Heart left ventricle (tissue), 16 donors: ENCODE measurements at regions not wholly inside any gene's neighbourhood (a gene's known extent, or its start where the extent isn't known, plus 50 kb on each side); places are given as distances from the start of the nearest gene placed in this dataset.

ENCODE experiments used
- ATAC-seq, 4 donors: fragments of 200-7000 bp; cut with Tn5 transposase; one replicate each; pipeline ENCODE4 v1.9.1; 2020 to 2022; ENCODE audit warnings: moderate library complexity in 4 of 4, mild to moderate bottlenecking in 3 of 4, moderate number of reproducible peaks in 1 of 4
- DNase-seq, 5 donors: peaks; one replicate each; pipeline ENCODE4 v3.0.0-alpha.2; 2020
- H3K27ac ChIP-seq, 12 donors: fragments of 200-600 bp; sonication (generic) in 4 of 12; one replicate each; pipeline versions ENCODE4 v1.5.0 to v1.8.0; 2016 to 2022; ENCODE audit warnings: mild to moderate bottlenecking in 2 of 12
- H3K27me3 ChIP-seq, 9 donors: fragments of 200-600 bp; sonication (generic) in 2 of 9; one replicate each; pipeline versions ENCODE4 v1.5.1 to v1.8.0; 2016 to 2022; ENCODE audit warnings: mild to moderate bottlenecking in 3 of 9
- H3K36me3 ChIP-seq, 9 donors: fragments of 200-600 bp; sonication (generic) in 2 of 9; one replicate each; pipeline versions ENCODE4 v1.5.0 to v1.8.0; 2018 to 2022; ENCODE audit warnings: mild to moderate bottlenecking in 2 of 9
- H3K4me1 ChIP-seq, 12 donors: fragments of 200-600 bp; sonication (generic) in 4 of 12; one replicate each; pipeline versions ENCODE4 v1.5.0 to v1.8.0; 2016 to 2022; ENCODE audit warnings: mild to moderate bottlenecking in 3 of 12
- H3K4me3 ChIP-seq, 12 donors: fragments of 200-600 bp; sonication (generic) in 4 of 12; one replicate each; pipeline versions ENCODE4 v1.5.0 to v1.8.0; 2017 to 2022; ENCODE audit warnings: mild to moderate bottlenecking in 9 of 12, moderate library complexity in 4 of 12
- H3K9me3 ChIP-seq, 12 donors: fragments of 200-600 bp; sonication (generic) in 4 of 12; one replicate each; pipeline versions ENCODE4 v1.5.0 to v1.8.0; 2016 to 2022; ENCODE audit warnings: mild to moderate bottlenecking in 1 of 12
- POLR2A ChIP-seq, 2 donors: fragments of 450-650 bp; IDR thresholded peaks; one replicate each; pipeline ENCODE4 v1.6.1; 2017; ENCODE audit warnings: antibody characterized with exemption in 2 of 2, mild to moderate bottlenecking in 2 of 2, moderate library complexity in 2 of 2
- WGBS, 4 donors: extraction: QIAGEN DNeasy Blood & Tissue Kit in 2 of 4; methylation state at CpG; one replicate each; pipeline versions ENCODE4 v1.1.5 to v1.1.7; 2013 to 2018; 5-methylcytosine and 5-hydroxymethylcytosine counted together
- intact Hi-C, 10 donors: fragments of 100-400 bp; cut with DNase I; formaldehyde crosslinking; loops; one replicate each; pipeline versions ENCODE4 v1.11.1 to v1.14.2; 2022
- TF ChIP-seq, protein P1 (sequence below), 12 donors: fragments of 200-600 bp; sonication (generic) in 4 of 12; IDR thresholded peaks; one replicate each; pipeline versions ENCODE4 v1.5.0 to v1.8.0; 2018 to 2022; ENCODE audit warnings: antibody characterized with exemption in 12 of 12, mild to moderate bottlenecking in 5 of 12
- donor health status: ischemic (EF 13 %, LVEDD 7.1; RV severe dilation, severe dysfunction).
- donor health status: healthy with polysubstance abuse.
- donor health status: DM: no; HTN: yes; CAD: no.
- donor health status: DM: no; HTN: no; CAD: no.
- donor health status: ischemic (EF 25% LVEDD 6.9; RV normal size, moderate dysfunction).
- donor health status: ischemic (EF 25% LVEDD 5.7; RV mildly dilated, moderate dysfunction).
- donor health status: healthy.
- donor health status: DM: yes; HTN: yes; CAD: no.
- donor health status: ischemic (EF 35%, LVEDD 5.7; RV mildly dilated, moderate dysfunction).
- donor health status: nonischemic (EF 11% LVEDD 7.7; RV severe dilation, severe dysfunction).
- donor health status: DM: yes; HTN: yes; CAD: no.
- donor health status: PGD.
- donor health status: ischemic (EF 29% LVEDD 5.4; RV normal size, mild dysfunction).
- donor health status: nonischemic (EF 23%, LVEDD 6.1; RV moderate dilation, normal function).

DNA sequence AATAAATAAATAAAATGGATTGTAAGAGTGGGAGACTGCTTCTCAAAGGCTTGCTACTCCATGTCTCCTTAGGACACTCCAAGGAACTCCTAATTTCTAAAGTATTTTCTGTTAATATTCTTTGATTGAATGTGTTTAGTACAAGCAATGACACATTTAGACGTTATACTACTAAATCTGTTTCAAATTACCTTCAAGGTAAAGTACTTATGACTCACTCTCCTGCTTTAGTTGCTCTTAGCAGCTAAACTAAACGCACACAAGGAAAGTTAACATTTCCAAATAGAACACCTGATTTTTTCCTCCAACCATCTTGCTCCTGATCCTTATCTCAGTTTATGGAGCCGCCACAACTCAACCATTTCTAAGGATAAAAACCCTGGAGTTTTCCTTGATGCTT lies 969.8 kb upstream of the ADGRL4 start:
- TF ChIP-seq, protein P1, sequence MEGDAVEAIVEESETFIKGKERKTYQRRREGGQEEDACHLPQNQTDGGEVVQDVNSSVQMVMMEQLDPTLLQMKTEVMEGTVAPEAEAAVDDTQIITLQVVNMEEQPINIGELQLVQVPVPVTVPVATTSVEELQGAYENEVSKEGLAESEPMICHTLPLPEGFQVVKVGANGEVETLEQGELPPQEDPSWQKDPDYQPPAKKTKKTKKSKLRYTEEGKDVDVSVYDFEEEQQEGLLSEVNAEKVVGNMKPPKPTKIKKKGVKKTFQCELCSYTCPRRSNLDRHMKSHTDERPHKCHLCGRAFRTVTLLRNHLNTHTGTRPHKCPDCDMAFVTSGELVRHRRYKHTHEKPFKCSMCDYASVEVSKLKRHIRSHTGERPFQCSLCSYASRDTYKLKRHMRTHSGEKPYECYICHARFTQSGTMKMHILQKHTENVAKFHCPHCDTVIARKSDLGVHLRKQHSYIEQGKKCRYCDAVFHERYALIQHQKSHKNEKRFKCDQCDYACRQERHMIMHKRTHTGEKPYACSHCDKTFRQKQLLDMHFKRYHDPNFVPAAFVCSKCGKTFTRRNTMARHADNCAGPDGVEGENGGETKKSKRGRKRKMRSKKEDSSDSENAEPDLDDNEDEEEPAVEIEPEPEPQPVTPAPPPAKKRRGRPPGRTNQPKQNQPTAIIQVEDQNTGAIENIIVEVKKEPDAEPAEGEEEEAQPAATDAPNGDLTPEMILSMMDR (IDR thresholded peaks at IDR 0.05) = no peak
- no peak for TF ChIP-seq POLR2A (IDR thresholded peaks at IDR 0.05)
- ATAC-seq (no peak), DNase-seq (no peak)
- H3K4me3 ChIP-seq = no peak overlapping the region
- no peaks in the 10 kb centered on the region for H3K36me3 ChIP-seq
- 83 to 88% (median 85%) methylated on average over 3 of the region's 3 CpGs for WGBS, 4 donors
- H3K27ac ChIP-seq = no peak overlapping the region
- intact Hi-C loops = no loop called here
- no peaks in the 10 kb centered on the region for H3K27me3 ChIP-seq
- H3K9me3 ChIP-seq = no peaks in the 10 kb centered on the region
- peaks cover 0 to 3% (median 0%) of the 10 kb centered on the region in 12 donors for H3K4me1 ChIP-seq

- DNase-seq (no peak), ATAC-seq (no peak)
- Histone ChIP-seq H3K4me3 (no peak overlapping the region), H3K27me3 (no peaks in the 10 kb centered on the region), H3K9me3 (no peaks in the 10 kb centered on the region), H3K36me3 (no peaks in the 10 kb centered on the region), H3K27ac (no peak overlapping the region), H3K4me1 (no peaks in the 10 kb centered on the region)
- WGBS, 4 donors = 82 to 91% (median 89%) methylated on average over 7 of the region's 7 CpGs
- intact Hi-C loops = no loop called here
- TF ChIP-seq, protein P1 (IDR thresholded peaks at IDR 0.05) = no peak
- no peak for TF ChIP-seq POLR2A (IDR thresholded peaks at IDR 0.05)
Observed at GRCh38 chr1:79974659-79975058, 968.1 kb upstream of the ADGRL4 start.

- Histone ChIP-seq H3K4me3 (no peak overlapping the region), H3K4me1 (no peaks in the 10 kb centered on the region), H3K27ac (no peak overlapping the region), H3K27me3 (no peaks in the 10 kb centered on the region), H3K36me3 (no peaks in the 10 kb centered on the region), H3K9me3 (peaks cover 0 to 5% (median 0%) of the 10 kb centered on the region in 12 donors)
- intact Hi-C loops = no loop called here
- WGBS, 4 donors = 58 to 87% (median 74%) methylated on average over 2 of the region's 2 CpGs
- DNase-seq (no peak), ATAC-seq (no peak)
- no peak for TF ChIP-seq POLR2A (IDR thresholded peaks at IDR 0.05)
- TF ChIP-seq, protein P1 (IDR thresholded peaks at IDR 0.05) = no peak
Observed at GRCh38 chr1:79969886-79970285, 963.4 kb upstream of the ADGRL4 start.

GRCh38 chr1:79966438-79966837 lies 959.9 kb upstream of the ADGRL4 start:
- Histone ChIP-seq H3K4me1 (no peaks in the 10 kb centered on the region), H3K4me3 (no peak overlapping the region), H3K9me3 (peaks cover 0 to 11% (median 0%) of the 10 kb centered on the region in 12 donors), H3K27me3 (no peaks in the 10 kb centered on the region), H3K27ac (no peak overlapping the region), H3K36me3 (no peaks in the 10 kb centered on the region)
- DNase-seq (no peak), ATAC-seq (no peak)
- TF ChIP-seq POLR2A (IDR thresholded peaks at IDR 0.05) = no peak
- intact Hi-C loops = no loop called here
- 68 to 80% (median 71%) methylated on average over 2 of the region's 2 CpGs for WGBS, 4 donors

DNA sequence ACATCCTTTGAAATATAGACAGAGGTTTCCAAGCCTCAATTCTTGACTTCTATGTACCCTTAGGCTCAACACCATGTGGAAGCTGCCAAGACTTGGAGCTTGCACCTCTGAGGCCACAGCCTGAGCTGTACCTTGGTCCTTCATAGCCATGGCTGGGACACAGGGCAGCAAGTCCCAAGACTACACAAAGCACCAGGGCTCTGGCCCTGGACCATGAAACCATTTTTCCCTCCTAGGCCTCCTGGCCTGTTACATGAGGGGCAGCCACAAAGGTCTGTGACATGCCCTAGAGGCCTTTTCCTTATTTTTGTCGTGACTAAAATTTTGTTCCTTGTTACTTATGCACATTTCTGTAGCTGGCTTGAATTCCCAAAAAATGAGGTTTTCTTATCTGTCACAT lies 953.1 kb upstream of the ADGRL4 start:
- H3K9me3 ChIP-seq = peaks cover 0 to 10% (median 0%) of the 10 kb centered on the region in 12 donors
- TF ChIP-seq, protein P1 (IDR thresholded peaks at IDR 0.05) = no peak
- TF ChIP-seq POLR2A (IDR thresholded peaks at IDR 0.05) = no peak
- no peaks in the 10 kb centered on the region for H3K36me3 ChIP-seq
- H3K27me3 ChIP-seq = no peaks in the 10 kb centered on the region
- no peak overlapping the region for H3K27ac ChIP-seq
- DNase-seq = no peak
- H3K4me1 ChIP-seq = no peaks in the 10 kb centered on the region
- no peak overlapping the region for H3K4me3 ChIP-seq
- ATAC-seq = no peak
- 58 to 79% (median 74%) methylated on average over 1 of the region's 1 CpG for WGBS, 4 donors
- intact Hi-C loops = no loop called here
